ENCODE measurements at regions not wholly inside any gene's neighbourhood (a gene's known extent, or its start where the extent isn't known, plus 50 kb on each side); places are given as distances from the start of the nearest gene placed in this dataset.

DNA sequence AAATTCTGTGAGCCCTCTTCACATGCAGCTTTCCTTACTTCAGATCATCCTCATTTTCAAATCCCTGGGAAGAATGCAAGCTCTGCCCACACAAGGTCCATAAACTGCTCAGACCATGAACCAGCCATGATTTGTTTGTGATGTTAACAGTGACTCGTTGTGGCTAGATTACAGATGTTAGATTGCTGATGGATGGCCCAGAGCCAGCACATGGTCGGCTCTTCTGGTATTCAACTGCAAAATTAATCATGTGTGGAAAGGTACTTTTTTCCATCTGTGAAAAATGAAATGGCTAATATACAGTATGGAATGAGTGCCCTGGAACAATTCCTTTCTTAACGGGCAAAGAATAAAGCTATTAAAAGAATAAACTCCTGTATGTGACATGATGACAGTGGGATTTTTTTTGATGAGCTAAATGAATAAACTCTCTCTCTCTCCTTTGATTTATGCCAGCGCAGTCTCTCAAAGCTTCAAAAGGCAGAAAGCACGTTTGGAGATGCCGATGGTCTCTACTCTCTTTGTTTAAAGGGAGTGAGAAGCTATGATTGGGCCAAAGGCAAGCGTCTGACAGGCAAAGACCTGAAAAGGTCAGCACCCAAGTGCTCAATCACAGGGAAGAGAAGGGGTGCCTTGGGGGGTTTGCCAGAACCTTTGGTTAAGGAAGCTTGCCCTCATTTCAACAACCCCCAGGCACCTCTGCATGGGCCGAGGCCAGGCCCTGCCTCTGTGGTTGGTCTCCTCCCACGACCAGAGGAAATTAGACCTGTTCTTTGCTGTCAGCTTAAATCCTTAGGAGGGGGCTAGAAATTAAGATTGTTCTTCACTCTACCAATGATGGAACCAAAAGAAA lies 444.0 kb upstream of the NFE2L3 start:
- TF ChIP-seq, protein P1, sequence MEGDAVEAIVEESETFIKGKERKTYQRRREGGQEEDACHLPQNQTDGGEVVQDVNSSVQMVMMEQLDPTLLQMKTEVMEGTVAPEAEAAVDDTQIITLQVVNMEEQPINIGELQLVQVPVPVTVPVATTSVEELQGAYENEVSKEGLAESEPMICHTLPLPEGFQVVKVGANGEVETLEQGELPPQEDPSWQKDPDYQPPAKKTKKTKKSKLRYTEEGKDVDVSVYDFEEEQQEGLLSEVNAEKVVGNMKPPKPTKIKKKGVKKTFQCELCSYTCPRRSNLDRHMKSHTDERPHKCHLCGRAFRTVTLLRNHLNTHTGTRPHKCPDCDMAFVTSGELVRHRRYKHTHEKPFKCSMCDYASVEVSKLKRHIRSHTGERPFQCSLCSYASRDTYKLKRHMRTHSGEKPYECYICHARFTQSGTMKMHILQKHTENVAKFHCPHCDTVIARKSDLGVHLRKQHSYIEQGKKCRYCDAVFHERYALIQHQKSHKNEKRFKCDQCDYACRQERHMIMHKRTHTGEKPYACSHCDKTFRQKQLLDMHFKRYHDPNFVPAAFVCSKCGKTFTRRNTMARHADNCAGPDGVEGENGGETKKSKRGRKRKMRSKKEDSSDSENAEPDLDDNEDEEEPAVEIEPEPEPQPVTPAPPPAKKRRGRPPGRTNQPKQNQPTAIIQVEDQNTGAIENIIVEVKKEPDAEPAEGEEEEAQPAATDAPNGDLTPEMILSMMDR (IDR thresholded peaks at IDR 0.05; ENCODE audit: insufficient read depth, low read depth, low read length) = no peak
- TF ChIP-seq EZH2 (IDR thresholded peaks at IDR 0.05; ENCODE audit: insufficient read depth, low read length) = no peak

All from astrocyte (in vitro differentiated cells and primary cell).